ENCODE measurements at regions not wholly inside any gene's neighbourhood (a gene's known extent, or its start where the extent isn't known, plus 50 kb on each side); places are given as distances from the start of the nearest gene placed in this dataset.

DNA sequence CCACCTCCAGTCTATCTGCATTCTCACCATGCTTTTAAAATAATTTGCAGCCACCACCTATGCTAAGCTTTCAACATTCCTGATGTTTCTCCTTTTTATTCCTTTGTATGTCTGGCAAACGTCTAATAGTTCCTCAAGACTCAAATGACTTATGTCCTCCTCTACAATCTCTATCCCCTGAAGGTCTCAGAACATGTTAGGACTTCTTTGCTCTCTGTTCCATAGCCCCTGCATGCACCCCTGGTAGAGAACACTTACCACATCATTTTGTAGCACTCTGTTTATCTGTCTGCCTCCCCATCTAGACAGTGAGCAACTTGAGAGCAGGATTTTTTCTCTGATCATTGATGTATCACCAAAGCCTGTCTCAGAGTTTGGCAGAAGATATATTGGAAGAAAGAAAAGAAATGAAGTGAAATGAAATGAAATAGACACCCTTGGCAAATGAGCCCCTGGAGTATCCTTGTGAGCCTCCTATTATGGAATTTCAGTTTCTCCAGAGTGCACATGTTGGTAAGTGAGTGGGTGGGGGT is 1231.2 kb upstream of the FLRT2 start:
- no peaks in the 10 kb centered on the region for H3K9me2 ChIP-seq (ENCODE audit: insufficient read depth, low read length)
- no peak for TF ChIP-seq RAD21 (conservative IDR thresholded peaks at IDR 0.05)
- no peak for TF ChIP-seq POLR2AphosphoS5 (IDR thresholded peaks at IDR 0.05)
- no peak for TF ChIP-seq EP300 (conservative IDR thresholded peaks at IDR 0.05; ENCODE audit: poor library complexity, severe bottlenecking)
- no peak for TF ChIP-seq SMC3 (conservative IDR thresholded peaks at IDR 0.05; ENCODE audit: poor library complexity)
- TF ChIP-seq MXI1 (conservative IDR thresholded peaks at IDR 0.05; ENCODE audit: poor library complexity, severe bottlenecking): no peak
- no peak for TF ChIP-seq CTCF (IDR thresholded peaks at IDR 0.05; ENCODE audit: poor library complexity, severe bottlenecking)
- no peak for TF ChIP-seq REST (IDR thresholded peaks at IDR 0.05; ENCODE audit: borderline replicate concordance)
- TF ChIP-seq EZH2 (IDR thresholded peaks at IDR 0.05; ENCODE audit: borderline replicate concordance, insufficient read depth, low read length, poor library complexity, severe bottlenecking): no peak
- no peak for TF ChIP-seq TAF1 (IDR thresholded peaks at IDR 0.05; ENCODE audit: low read depth)

DNA sequence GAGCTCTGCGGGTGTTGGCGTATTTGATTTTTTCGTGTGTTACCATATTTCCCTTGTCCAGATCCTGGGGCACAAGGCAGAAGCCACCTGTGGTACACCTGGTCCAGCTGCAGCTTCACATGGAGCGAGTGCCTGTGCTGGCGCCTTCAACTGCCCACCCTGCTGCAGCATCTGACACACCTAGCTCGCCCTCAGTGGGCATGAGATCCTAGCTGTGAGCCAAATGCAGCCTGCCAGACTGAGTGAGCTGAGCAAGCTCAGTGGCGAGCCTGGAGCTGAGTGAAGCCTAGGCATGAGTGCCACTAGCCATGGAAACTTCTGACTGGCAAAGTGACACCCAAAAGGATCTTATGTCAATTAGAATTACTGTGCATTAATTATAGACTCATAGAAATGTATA is 1226.8 kb upstream of the FLRT2 start:
- Histone ChIP-seq H3K36me3 (ENCODE audit: insufficient read depth, low read length) (no peaks in the 10 kb centered on the region), H3K79me2 (replicated peaks; ENCODE audit: insufficient read depth, low read length) (no peaks in the 10 kb centered on the region), H4K20me1 (ENCODE audit: insufficient read depth) (no peaks in the 10 kb centered on the region), H3K9me3 (ENCODE audit: low read length) (no peaks in the 10 kb centered on the region), H3K4me2 (ENCODE audit: low read length) (no peak overlapping the region), H3K27ac (ENCODE audit: low read length) (no peak overlapping the region), H3K9me2 (ENCODE audit: insufficient read depth, low read length) (no peaks in the 10 kb centered on the region), H3F3A (ENCODE audit: insufficient read depth, low read length, poor library complexity, severe bottlenecking) (no peaks in the 10 kb centered on the region), H3K9ac (ENCODE audit: low read length) (no peak overlapping the region), H3K4me3 (ENCODE audit: low read length) (no peak overlapping the region), H2AFZ (ENCODE audit: low read depth, low read length) (no peak overlapping the region), H3K27me3 (ENCODE audit: insufficient read depth, low read depth, low read length) (no peaks in the 10 kb centered on the region)
- TF ChIP-seq TAF1 (IDR thresholded peaks at IDR 0.05; ENCODE audit: low read depth): no peak
- TF ChIP-seq EP300 (conservative IDR thresholded peaks at IDR 0.05; ENCODE audit: poor library complexity, severe bottlenecking): no peak
- TF ChIP-seq MXI1 (conservative IDR thresholded peaks at IDR 0.05; ENCODE audit: poor library complexity, severe bottlenecking): no peak
- no peak for TF ChIP-seq CTCF (IDR thresholded peaks at IDR 0.05; ENCODE audit: poor library complexity, severe bottlenecking)
- TF ChIP-seq SMC3 (conservative IDR thresholded peaks at IDR 0.05; ENCODE audit: poor library complexity): no peak
- no peak for TF ChIP-seq EZH2 (IDR thresholded peaks at IDR 0.05; ENCODE audit: borderline replicate concordance, insufficient read depth, low read length, poor library complexity, severe bottlenecking)
- TF ChIP-seq POLR2AphosphoS5 (IDR thresholded peaks at IDR 0.05): no peak
- no peak for TF ChIP-seq RAD21 (conservative IDR thresholded peaks at IDR 0.05)
- no peak for TF ChIP-seq REST (IDR thresholded peaks at IDR 0.05; ENCODE audit: borderline replicate concordance)

More for the DNA sequence above, 1231.2 kb upstream of the FLRT2 start:
- H3K9me3 ChIP-seq (ENCODE audit: low read length): no peaks in the 10 kb centered on the region
- no peak overlapping the region for H3K4me3 ChIP-seq (ENCODE audit: low read length)
- H2AFZ ChIP-seq (ENCODE audit: low read depth, low read length): no peak overlapping the region
- H3K4me2 ChIP-seq (ENCODE audit: low read length): no peak overlapping the region
- H3K27ac ChIP-seq (ENCODE audit: low read length): peak overlapping the region; percentile 3
- no peaks in the 10 kb centered on the region for H3K27me3 ChIP-seq (ENCODE audit: insufficient read depth, low read depth, low read length)
- H4K20me1 ChIP-seq (ENCODE audit: insufficient read depth): no peaks in the 10 kb centered on the region
- no peaks in the 10 kb centered on the region for H3K36me3 ChIP-seq (ENCODE audit: insufficient read depth, low read length)
- H3F3A ChIP-seq (ENCODE audit: insufficient read depth, low read length, poor library complexity, severe bottlenecking): no peaks in the 10 kb centered on the region
- no peaks in the 10 kb centered on the region for H3K79me2 ChIP-seq (replicated peaks; ENCODE audit: insufficient read depth, low read length)
- no peak overlapping the region for H3K9ac ChIP-seq (ENCODE audit: low read length)
